ENCODE measurements at regions not wholly inside any gene's neighbourhood (a gene's known extent, or its start where the extent isn't known, plus 50 kb on each side); places are given as distances from the start of the nearest gene placed in this dataset.

- no peak overlapping the region for H3K27ac Mint-ChIP-seq
- POLR2A ChIA-PET (ENCODE audit: partially characterized antibody), result no interaction called here
- CTCF ChIA-PET (ENCODE audit: partially characterized antibody), result interaction anchor here (0.9 to 10.3 kb wide), 10 partner anchors 7 to 250 kb away, joined by 3 to 357 read pairs (median 4); partner anchors contain the start of genes GLUL and TEDDM1
- H3K36me3 ChIP-seq (ENCODE audit: insufficient read depth, low read length), result no peaks in the 10 kb centered on the region
- peaks cover 3% of the 10 kb centered on the region for H3K4me1 ChIP-seq (ENCODE audit: insufficient read depth, low read length)
- no peak overlapping the region for H3K4me3 ChIP-seq (ENCODE audit: low read length in 2 of 2)
- H3K4me3 Mint-ChIP-seq, result no peak overlapping the region
- DNase-seq, result no peak
- no peaks in the 10 kb centered on the region for H3K9me3 ChIP-seq (ENCODE audit: control insufficient read depth in 1 of 2, low read length in 2 of 2)
- H3K27ac ChIP-seq (ENCODE audit: low read depth, low read length), result no peak overlapping the region
- no peaks in the 10 kb centered on the region for H3K27me3 ChIP-seq (ENCODE audit: insufficient read depth, low read length)
- H3K36me3 Mint-ChIP-seq, result no peaks in the 10 kb centered on the region
- intact Hi-C loops (cut with micrococcal nuclease), result no loop called here
- peaks cover 5 to 6% of the 10 kb centered on the region in 2 donors for H3K27me3 Mint-ChIP-seq
- peaks cover 0 to 11% (median 6%) of the 10 kb centered on the region in 4 donors for H3K4me1 Mint-ChIP-seq
- no peaks in the 10 kb centered on the region for H3K9me3 Mint-ChIP-seq
Measured at GRCh38 chr1:182146286-182146685, 84.8 kb upstream of the ZNF648 start.

- intact Hi-C loops (cut with micrococcal nuclease), result no loop called here
- H3K27ac Mint-ChIP-seq, result peak overlapping the region in 1 of 7 donors; percentile 51
- no peaks in the 10 kb centered on the region for H3K27me3 ChIP-seq (ENCODE audit: insufficient read depth, low read length)
- no peak for DNase-seq
- no peaks in the 10 kb centered on the region for H3K36me3 Mint-ChIP-seq
- no peak overlapping the region for H3K27ac ChIP-seq (ENCODE audit: low read depth, low read length)
- CTCF ChIA-PET (ENCODE audit: partially characterized antibody), result interaction anchor here (0.9 to 10.3 kb wide), 10 partner anchors 8 to 251 kb away, joined by 3 to 357 read pairs (median 14); partner anchors contain the start of genes GLUL and TEDDM1
- H3K36me3 ChIP-seq (ENCODE audit: insufficient read depth, low read length), result no peaks in the 10 kb centered on the region
- H3K4me3 Mint-ChIP-seq, result no peak overlapping the region
- H3K9me3 Mint-ChIP-seq, result no peaks in the 10 kb centered on the region
- H3K27me3 Mint-ChIP-seq, result peaks cover 5 to 9% of the 10 kb centered on the region in 2 donors
- H3K4me1 Mint-ChIP-seq, result peaks cover 0 to 11% (median 6%) of the 10 kb centered on the region in 4 donors
- H3K4me1 ChIP-seq (ENCODE audit: insufficient read depth, low read length), result peaks cover 3% of the 10 kb centered on the region
- H3K9me3 ChIP-seq (ENCODE audit: control insufficient read depth in 1 of 2, low read length in 2 of 2), result no peaks in the 10 kb centered on the region
- H3K4me3 ChIP-seq (ENCODE audit: low read length in 2 of 2), result no peak overlapping the region
- POLR2A ChIA-PET (ENCODE audit: partially characterized antibody), result interaction anchor here (0.7 kb wide), 1 partner anchor 251 kb away, joined by 3 read pairs; no protein-coding TSS in a partner anchor
Measured at GRCh38 chr1:182145441-182145840, 83.9 kb upstream of the ZNF648 start.

- CTCF ChIA-PET (ENCODE audit: partially characterized antibody), result interaction anchor here (1.8 to 10.3 kb wide), 11 partner anchors 9 to 252 kb away, joined by 4 to 357 read pairs (median 11); partner anchors contain the start of genes GLUL and TEDDM1
- POLR2A ChIA-PET (ENCODE audit: partially characterized antibody), result interaction anchor here (0.9 to 2.4 kb wide), 3 partner anchors 9 to 246 kb away, joined by 3 to 11 read pairs (median 4); no protein-coding TSS in a partner anchor
- Mint-ChIP-seq H3K27me3 (peaks cover 5 to 9% of the 10 kb centered on the region in 2 donors), H3K4me1 (peaks cover 0 to 11% (median 6%) of the 10 kb centered on the region in 4 donors), H3K27ac (no peak overlapping the region), H3K36me3 (no peaks in the 10 kb centered on the region), H3K4me3 (no peak overlapping the region), H3K9me3 (no peaks in the 10 kb centered on the region)
- Histone ChIP-seq H3K27ac (ENCODE audit: low read depth, low read length) (no peak overlapping the region), H3K27me3 (ENCODE audit: insufficient read depth, low read length) (no peaks in the 10 kb centered on the region), H3K9me3 (ENCODE audit: control insufficient read depth in 1 of 2, low read length in 2 of 2) (no peaks in the 10 kb centered on the region), H3K36me3 (ENCODE audit: insufficient read depth, low read length) (no peaks in the 10 kb centered on the region), H3K4me1 (ENCODE audit: insufficient read depth, low read length) (no peaks in the 10 kb centered on the region), H3K4me3 (ENCODE audit: low read length in 2 of 2) (no peak overlapping the region)
- no peak for DNase-seq
- intact Hi-C loops (cut with micrococcal nuclease), result loop anchor here (5.0 kb wide), 1 partner anchor 698 kb away; no protein-coding TSS in a partner anchor
Measured at GRCh38 chr1:182144646-182145030, 83.1 kb upstream of the ZNF648 start.

GRCh38 chr1:182143825-182144645, 82.5 kb upstream of the ZNF648 start:
- CTCF ChIA-PET (ENCODE audit: partially characterized antibody), result interaction anchor here (0.6 to 10.3 kb wide), 48 partner anchors 8 to 665 kb away, joined by 3 to 357 read pairs (median 5); partner anchors contain the start of genes GLUL and TEDDM1
- Mint-ChIP-seq H3K4me1 (peaks cover 0 to 7% (median 5%) of the 10 kb centered on the region in 4 donors), H3K36me3 (no peaks in the 10 kb centered on the region), H3K27me3 (peaks cover 5 to 9% of the 10 kb centered on the region in 2 donors), H3K4me3 (no peak overlapping the region), H3K9me3 (no peaks in the 10 kb centered on the region), H3K27ac (no peak overlapping the region)
- H3K9me3 ChIP-seq (ENCODE audit: control insufficient read depth in 1 of 2, low read length in 2 of 2), result no peaks in the 10 kb centered on the region
- no peak overlapping the region for H3K27ac ChIP-seq (ENCODE audit: low read depth, low read length)
- no peak for DNase-seq
- H3K4me1 ChIP-seq (ENCODE audit: insufficient read depth, low read length), result no peaks in the 10 kb centered on the region
- POLR2A ChIA-PET (ENCODE audit: partially characterized antibody), result interaction anchor here (0.9 to 2.4 kb wide), 6 partner anchors 9 to 252 kb away, joined by 3 to 18 read pairs (median 6); partner anchors contain the start of gene GLUL
- no peaks in the 10 kb centered on the region for H3K27me3 ChIP-seq (ENCODE audit: insufficient read depth, low read length)
- intact Hi-C loops (cut with micrococcal nuclease), result loop anchor here (1.0 to 5.0 kb wide), 3 partner anchors 59 to 698 kb away; no protein-coding TSS in a partner anchor
- H3K4me3 ChIP-seq (ENCODE audit: low read length in 2 of 2), result no peak overlapping the region
- no peaks in the 10 kb centered on the region for H3K36me3 ChIP-seq (ENCODE audit: insufficient read depth, low read length)

GRCh38 chr1:182143154-182143657, 81.7 kb upstream of the ZNF648 start:
- Mint-ChIP-seq H3K4me1 (peaks cover 0 to 6% (median 5%) of the 10 kb centered on the region in 4 donors), H3K9me3 (no peaks in the 10 kb centered on the region), H3K27me3 (peaks cover 5 to 9% of the 10 kb centered on the region in 2 donors), H3K4me3 (no peak overlapping the region), H3K27ac (no peak overlapping the region), H3K36me3 (no peaks in the 10 kb centered on the region)
- H3K4me3 ChIP-seq (ENCODE audit: low read length in 2 of 2), result no peak overlapping the region
- no peaks in the 10 kb centered on the region for H3K36me3 ChIP-seq (ENCODE audit: insufficient read depth, low read length)
- no peak overlapping the region for H3K27ac ChIP-seq (ENCODE audit: low read depth, low read length)
- H3K4me1 ChIP-seq (ENCODE audit: insufficient read depth, low read length), result no peaks in the 10 kb centered on the region
- H3K27me3 ChIP-seq (ENCODE audit: insufficient read depth, low read length), result no peaks in the 10 kb centered on the region
- peak; percentile 73 to 79 (median 79) for DNase-seq
- no peaks in the 10 kb centered on the region for H3K9me3 ChIP-seq (ENCODE audit: control insufficient read depth in 1 of 2, low read length in 2 of 2)
- intact Hi-C loops (cut with micrococcal nuclease), result loop anchor here (1.0 to 5.0 kb wide), 3 partner anchors 58 to 699 kb away; no protein-coding TSS in a partner anchor
- POLR2A ChIA-PET (ENCODE audit: partially characterized antibody), result interaction anchor here (1.2 to 2.4 kb wide), 5 partner anchors 55 to 253 kb away, joined by 4 to 18 read pairs (median 8); partner anchors contain the start of gene GLUL
- CTCF ChIA-PET (ENCODE audit: partially characterized antibody), result interaction anchor here (0.6 to 10.3 kb wide), 53 partner anchors 8 to 665 kb away, joined by 3 to 357 read pairs (median 5); partner anchors contain the start of genes GLUL and TEDDM1

- Mint-ChIP-seq H3K4me1 (peaks cover 0 to 6% (median 5%) of the 10 kb centered on the region in 4 donors), H3K36me3 (no peaks in the 10 kb centered on the region), H3K9me3 (no peaks in the 10 kb centered on the region), H3K27me3 (peaks cover 5 to 9% of the 10 kb centered on the region in 2 donors), H3K27ac (peak overlapping the region in 3 of 7 donors; percentile 14 to 61 (median 33)), H3K4me3 (no peak overlapping the region)
- intact Hi-C loops (cut with micrococcal nuclease), result loop anchor here (1.0 to 5.0 kb wide), 3 partner anchors 57 to 700 kb away; no protein-coding TSS in a partner anchor
- Histone ChIP-seq H3K27ac (ENCODE audit: low read depth, low read length) (no peak overlapping the region), H3K4me3 (ENCODE audit: low read length in 2 of 2) (no peak overlapping the region), H3K4me1 (ENCODE audit: insufficient read depth, low read length) (no peaks in the 10 kb centered on the region), H3K9me3 (ENCODE audit: control insufficient read depth in 1 of 2, low read length in 2 of 2) (no peaks in the 10 kb centered on the region), H3K27me3 (ENCODE audit: insufficient read depth, low read length) (no peaks in the 10 kb centered on the region), H3K36me3 (ENCODE audit: insufficient read depth, low read length) (no peaks in the 10 kb centered on the region)
- ChIA-PET CTCF (ENCODE audit: partially characterized antibody) (interaction anchor here (0.6 to 10.3 kb wide), 48 partner anchors 8 to 664 kb away, joined by 3 to 357 read pairs (median 5); partner anchors contain the start of genes GLUL and TEDDM1), POLR2A (ENCODE audit: partially characterized antibody) (interaction anchor here (1.2 to 2.4 kb wide), 4 partner anchors 55 to 254 kb away, joined by 4 to 18 read pairs (median 10); partner anchors contain the start of gene GLUL)
- no peak for DNase-seq
Measured at GRCh38 chr1:182142621-182143020, 81.1 kb upstream of the ZNF648 start.

Measured in CD4-positive, alpha-beta memory T cell (primary cell).